Ishikawa (cell line): ENCODE measurements at regions not wholly inside any gene's neighbourhood (a gene's known extent, or its start where the extent isn't known, plus 50 kb on each side); places are given as distances from the start of the nearest gene placed in this dataset.

Experiments
- CEBPB ChIP-seq: IDR thresholded peaks from 2 replicates; pipeline ENCODE4 v1.6.1; 2012
- CREB1 ChIP-seq: IDR thresholded peaks from 2 replicates; pipeline ENCODE4 v1.6.1; 2012; ENCODE audit warnings: low read depth
- EGR1 ChIP-seq: IDR thresholded peaks from 2 replicates; pipeline ENCODE4 v1.6.1; 2012
- EP300 ChIP-seq: IDR thresholded peaks from 2 replicates; pipeline ENCODE4 v1.6.1; 2012; ENCODE audit warnings: borderline replicate concordance
- FOXM1 ChIP-seq: IDR thresholded peaks from 2 replicates; pipeline ENCODE4 v1.6.1; 2012; ENCODE audit warnings: low read depth, borderline replicate concordance
- NFIC ChIP-seq: IDR thresholded peaks from 2 replicates; pipeline ENCODE4 v1.6.1; 2012
- RAD21 ChIP-seq: IDR thresholded peaks from 2 replicates; pipeline ENCODE4 v1.6.1; 2012; ENCODE audit warnings: low read depth
- TAF1 ChIP-seq: IDR thresholded peaks from 2 replicates; pipeline ENCODE4 v1.6.1; 2012; ENCODE audit warnings: low read depth, mild to moderate bottlenecking
- TCF12 ChIP-seq: IDR thresholded peaks from 2 replicates; pipeline ENCODE4 v1.6.1; 2012; ENCODE audit warnings: low read depth
- TEAD4 ChIP-seq: IDR thresholded peaks from 2 replicates; pipeline ENCODE4 v1.6.1; 2012
- YY1 ChIP-seq: IDR thresholded peaks from 2 replicates; pipeline ENCODE4 v1.6.1; 2012; ENCODE audit warnings: low read depth
- ZBTB7A ChIP-seq: IDR thresholded peaks from 2 replicates; pipeline ENCODE4 v1.6.1; 2012; ENCODE audit warnings: low read depth
- TF ChIP-seq, protein P1 (sequence below): IDR thresholded peaks from 2 replicates; pipeline ENCODE4 v1.6.1; 2012; ENCODE audit warnings: low read depth, mild to moderate bottlenecking
- TF ChIP-seq, protein P2 (sequence below): IDR thresholded peaks from 2 replicates; pipeline ENCODE4 v1.6.1; 2012
- TF ChIP-seq, protein P3 (sequence below): IDR thresholded peaks from 2 replicates; pipeline ENCODE4 v1.6.1; 2012

DNA sequence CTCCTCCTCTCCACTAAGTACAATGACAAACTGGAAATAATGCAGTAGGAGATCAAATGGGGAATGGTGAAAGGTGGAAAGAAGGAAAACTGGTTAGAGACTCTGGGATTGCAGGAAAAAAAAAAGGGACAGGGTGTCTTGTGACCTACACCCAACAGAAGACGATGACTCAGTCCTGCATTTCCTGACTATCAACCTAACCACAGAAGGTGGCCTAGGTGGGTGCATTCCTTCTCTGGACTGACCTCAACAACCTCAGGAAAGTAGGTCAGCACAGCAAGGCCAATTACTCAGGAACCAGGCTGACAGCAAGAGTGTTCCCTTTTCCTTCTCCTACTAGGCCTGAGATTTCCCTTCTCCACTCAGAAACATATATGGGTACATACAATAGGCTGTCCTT is 1386.4 kb upstream of the ZEB2 start:
- no peak for TF ChIP-seq CEBPB
- TF ChIP-seq TAF1, result no peak
- TF ChIP-seq ZBTB7A, result no peak
- TF ChIP-seq, protein P1, sequence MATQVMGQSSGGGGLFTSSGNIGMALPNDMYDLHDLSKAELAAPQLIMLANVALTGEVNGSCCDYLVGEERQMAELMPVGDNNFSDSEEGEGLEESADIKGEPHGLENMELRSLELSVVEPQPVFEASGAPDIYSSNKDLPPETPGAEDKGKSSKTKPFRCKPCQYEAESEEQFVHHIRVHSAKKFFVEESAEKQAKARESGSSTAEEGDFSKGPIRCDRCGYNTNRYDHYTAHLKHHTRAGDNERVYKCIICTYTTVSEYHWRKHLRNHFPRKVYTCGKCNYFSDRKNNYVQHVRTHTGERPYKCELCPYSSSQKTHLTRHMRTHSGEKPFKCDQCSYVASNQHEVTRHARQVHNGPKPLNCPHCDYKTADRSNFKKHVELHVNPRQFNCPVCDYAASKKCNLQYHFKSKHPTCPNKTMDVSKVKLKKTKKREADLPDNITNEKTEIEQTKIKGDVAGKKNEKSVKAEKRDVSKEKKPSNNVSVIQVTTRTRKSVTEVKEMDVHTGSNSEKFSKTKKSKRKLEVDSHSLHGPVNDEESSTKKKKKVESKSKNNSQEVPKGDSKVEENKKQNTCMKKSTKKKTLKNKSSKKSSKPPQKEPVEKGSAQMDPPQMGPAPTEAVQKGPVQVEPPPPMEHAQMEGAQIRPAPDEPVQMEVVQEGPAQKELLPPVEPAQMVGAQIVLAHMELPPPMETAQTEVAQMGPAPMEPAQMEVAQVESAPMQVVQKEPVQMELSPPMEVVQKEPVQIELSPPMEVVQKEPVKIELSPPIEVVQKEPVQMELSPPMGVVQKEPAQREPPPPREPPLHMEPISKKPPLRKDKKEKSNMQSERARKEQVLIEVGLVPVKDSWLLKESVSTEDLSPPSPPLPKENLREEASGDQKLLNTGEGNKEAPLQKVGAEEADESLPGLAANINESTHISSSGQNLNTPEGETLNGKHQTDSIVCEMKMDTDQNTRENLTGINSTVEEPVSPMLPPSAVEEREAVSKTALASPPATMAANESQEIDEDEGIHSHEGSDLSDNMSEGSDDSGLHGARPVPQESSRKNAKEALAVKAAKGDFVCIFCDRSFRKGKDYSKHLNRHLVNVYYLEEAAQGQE, result no peak
- no peak for TF ChIP-seq FOXM1
- no peak for TF ChIP-seq RAD21
- no peak for TF ChIP-seq TCF12
- no peak for TF ChIP-seq CREB1
- TF ChIP-seq EGR1, result no peak

DNA sequence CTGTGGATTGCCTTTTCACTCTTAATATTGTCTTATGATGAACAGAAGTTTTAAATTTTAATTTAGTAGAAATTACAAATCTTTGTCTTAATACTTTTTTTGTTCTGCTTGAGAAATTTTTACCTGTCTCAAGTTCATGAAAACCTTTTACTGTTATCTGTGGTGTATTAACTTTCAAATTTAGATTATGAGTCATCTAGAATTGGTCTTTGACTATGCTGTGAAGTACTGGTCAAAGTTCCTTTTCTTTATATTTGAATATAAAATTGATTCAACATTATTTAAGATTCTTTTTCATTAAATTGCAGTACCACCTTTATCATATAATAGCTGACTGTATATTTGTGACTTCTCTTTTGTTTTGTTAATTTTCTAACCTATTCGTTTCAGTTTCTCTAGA is 1385.5 kb upstream of the ZEB2 start:
- TF ChIP-seq FOXM1 (no peak), RAD21 (no peak), NFIC (no peak), CEBPB (no peak)

DNA sequence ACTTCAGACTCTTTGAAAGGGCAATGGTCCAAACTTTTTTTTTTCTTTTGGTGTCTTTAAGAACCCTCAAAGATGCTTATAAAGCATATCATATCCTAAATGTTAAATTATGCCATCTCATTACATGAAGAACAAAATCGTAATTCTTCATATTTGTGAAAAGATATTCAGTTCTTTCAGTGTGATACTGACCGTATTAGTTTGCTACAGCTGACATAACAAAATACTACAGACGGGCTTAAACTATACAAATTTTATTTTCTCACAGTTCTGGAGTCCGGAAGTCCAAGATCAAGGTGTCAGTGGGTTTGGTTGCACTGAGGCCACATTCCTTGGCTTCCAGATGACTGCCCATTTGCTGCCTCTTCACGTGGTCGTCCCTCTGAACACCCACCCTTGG is 1377.2 kb upstream of the ZEB2 start:
- TF ChIP-seq CEBPB (no peak), TEAD4 (no peak), FOXM1 (no peak), EP300 (no peak)
- TF ChIP-seq, protein P2, sequence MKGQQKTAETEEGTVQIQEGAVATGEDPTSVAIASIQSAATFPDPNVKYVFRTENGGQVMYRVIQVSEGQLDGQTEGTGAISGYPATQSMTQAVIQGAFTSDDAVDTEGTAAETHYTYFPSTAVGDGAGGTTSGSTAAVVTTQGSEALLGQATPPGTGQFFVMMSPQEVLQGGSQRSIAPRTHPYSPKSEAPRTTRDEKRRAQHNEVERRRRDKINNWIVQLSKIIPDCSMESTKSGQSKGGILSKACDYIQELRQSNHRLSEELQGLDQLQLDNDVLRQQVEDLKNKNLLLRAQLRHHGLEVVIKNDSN, result no peak
- TF ChIP-seq, protein P1, result no peak
- TF ChIP-seq, protein P3, sequence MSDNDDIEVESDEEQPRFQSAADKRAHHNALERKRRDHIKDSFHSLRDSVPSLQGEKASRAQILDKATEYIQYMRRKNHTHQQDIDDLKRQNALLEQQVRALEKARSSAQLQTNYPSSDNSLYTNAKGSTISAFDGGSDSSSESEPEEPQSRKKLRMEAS, result no peak

DNA sequence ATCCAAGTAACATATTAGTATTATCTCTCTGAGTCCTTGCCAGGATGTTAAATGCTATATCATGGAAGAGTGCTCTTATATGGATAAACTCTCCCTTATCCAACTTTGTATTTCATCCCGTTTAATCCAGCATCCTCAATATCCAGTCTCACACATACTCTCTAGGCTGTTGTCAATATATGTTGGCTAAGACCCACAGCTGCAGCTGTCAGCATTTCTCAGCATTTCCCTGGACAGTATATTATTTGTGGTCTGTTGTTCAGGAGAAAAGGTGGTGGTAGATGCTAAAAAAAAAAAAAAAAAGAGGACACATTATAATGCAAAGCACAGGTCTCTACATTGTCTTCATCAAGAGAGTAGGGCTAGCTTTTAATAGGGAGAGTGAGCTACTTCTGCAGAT is 1368.0 kb upstream of the ZEB2 start:
- TF ChIP-seq NFIC (no peak), CEBPB (no peak), ZBTB7A (no peak), EP300 (no peak), TEAD4 (no peak), EGR1 (no peak), RAD21 (no peak), TCF12 (no peak), CREB1 (no peak), TAF1 (no peak), YY1 (no peak), FOXM1 (no peak)
- TF ChIP-seq, protein P2, result no peak
- TF ChIP-seq, protein P3, result no peak
- TF ChIP-seq, protein P1, result no peak

DNA sequence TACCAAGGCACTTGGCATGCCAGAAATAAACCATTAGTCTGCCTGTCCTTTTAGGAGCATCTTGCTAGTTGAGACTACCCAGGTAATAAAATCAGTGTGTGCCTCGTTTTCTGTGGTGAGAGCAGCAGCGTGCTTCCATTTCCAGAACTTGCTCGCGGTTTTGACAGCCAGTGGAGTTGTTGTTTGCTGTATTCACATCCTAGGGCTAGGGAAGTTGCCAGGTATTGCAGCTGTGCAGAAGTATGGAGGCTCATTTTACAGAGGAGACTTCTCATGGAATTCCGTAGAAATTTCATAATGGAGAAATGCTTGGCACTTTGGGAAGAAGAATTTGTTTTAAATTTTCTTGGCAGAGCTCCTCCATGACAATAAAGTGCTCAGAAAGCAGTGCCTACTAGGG is 1355.1 kb upstream of the ZEB2 start:
- TF ChIP-seq, protein P1, result no peak
- TF ChIP-seq NFIC (no peak), ZBTB7A (no peak), CREB1 (no peak), TCF12 (no peak)
